ENCODE measurements at regions not wholly inside any gene's neighbourhood (a gene's known extent, or its start where the extent isn't known, plus 50 kb on each side); places are given as distances from the start of the nearest gene placed in this dataset.

DNA sequence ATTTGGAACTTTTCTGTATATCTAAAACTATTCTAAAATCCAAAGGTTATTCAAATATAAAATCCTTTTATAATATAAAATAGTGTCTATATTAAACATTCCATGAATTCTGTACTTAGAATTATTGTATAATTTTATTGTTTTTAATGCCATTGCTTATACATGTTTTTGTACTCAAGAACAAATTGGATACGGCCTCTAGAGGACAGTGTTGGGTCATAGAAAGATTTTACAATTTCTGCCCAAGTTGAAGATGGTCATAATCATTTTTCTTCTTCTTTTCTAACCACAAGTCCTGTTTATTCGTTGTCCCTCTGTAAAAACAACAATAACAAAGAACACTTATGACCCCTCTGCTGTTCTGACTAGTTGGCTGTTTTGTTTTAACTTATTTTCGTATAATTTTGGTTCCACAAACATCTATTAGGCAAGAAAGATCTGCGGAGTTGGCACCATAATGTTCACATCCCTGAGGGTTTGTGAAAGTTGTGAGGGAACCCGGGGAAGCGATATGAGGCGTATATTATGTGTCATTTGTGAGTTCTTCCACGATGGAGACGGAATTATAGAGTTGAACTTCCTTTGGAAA is 75.7 kb upstream of the KIF26B start:
- TF ChIP-seq CTCF (IDR thresholded peaks at IDR 0.05; ENCODE audit: poor library complexity) (peak; percentile 76), EZH2phosphoT487 (IDR thresholded peaks at IDR 0.05; ENCODE audit: low read depth, severe bottlenecking, unreplicated experiment) (no peak)

All from hepatocyte (in vitro differentiated cells).